Endothelial cell of umbilical vein (primary cell): ENCODE measurements at regions not wholly inside any gene's neighbourhood (a gene's known extent, or its start where the extent isn't known, plus 50 kb on each side); places are given as distances from the start of the nearest gene placed in this dataset.

Experiments
- BruUV-seq: library from RNA; stranded (reverse); fragments of 400-500 nt; replicated peaks from 2 replicates; lab custom pipeline; 2021; lab: Mats Ljungman, UMichigan
- CTCF ChIA-PET: fragments of 300-600, 350-600 bp; sonication (Branson Sonifier 250); formaldehyde crosslinking; loops from one replicate; lab custom pipeline; 2021; ENCODE audit warnings: antibody characterized with exemption, inconsistent platforms; lab: Charles Lee
- POLR2A ChIA-PET: fragments of 300-600, 350-600 bp; sonication (Branson Sonifier 250); formaldehyde crosslinking; loops from one replicate; lab custom pipeline; 2021; ENCODE audit warnings: antibody characterized with exemption, inconsistent platforms; lab: Charles Lee
- DNase-seq: peaks from one replicate; pipeline ENCODE4 v3.0.0-alpha.2; 2011; ENCODE audit warnings: low read depth, low spot score
- FAIRE-seq: peaks from 2 replicates; lab custom pipeline; 2011; peaks lifted over from hg19 to GRCh38; lab: Jason Lieb, UNC
- H2AFZ ChIP-seq: 2 replicates; pipeline ENCODE4 v1.6.0; 2012; ENCODE audit warnings: low read depth, low read length, control low read depth, inconsistent platforms
- H3K27ac ChIP-seq: 2 replicates; pipeline ENCODE4 v1.5.1; 2011; ENCODE audit warnings: low read depth, mild to moderate bottlenecking, control low read depth, low read length, moderate library complexity; ENCODE audit not compliant: insufficient read depth
- H3K27me3 ChIP-seq, 2 experiments: 2 replicates each; pipeline versions ENCODE4 v1.6.0 to v1.6.1; 2011; ENCODE audit warnings: low read length in 2 of 2, mixed read lengths in 1 of 2; ENCODE audit not compliant: control insufficient read depth in 2 of 2, insufficient read depth in 2 of 2
- H3K36me3 ChIP-seq, 2 experiments: 2 replicates in 1 of 2; 3 replicates in 1 of 2; pipeline ENCODE4 v1.5.1; 2011; ENCODE audit warnings: low read length in 2 of 2, mild to moderate bottlenecking in 1 of 2, moderate library complexity in 1 of 2; ENCODE audit not compliant: control insufficient read depth in 2 of 2, insufficient read depth in 2 of 2; ENCODE audit errors: extremely low read depth in 1 of 2
- H3K4me1 ChIP-seq: 3 replicates; pipeline ENCODE4 v1.5.1; 2011; ENCODE audit warnings: mild to moderate bottlenecking, low read length; ENCODE audit not compliant: control insufficient read depth, insufficient read depth; ENCODE audit errors: extremely low read depth
- H3K4me2 ChIP-seq: 2 replicates; pipeline ENCODE4 v1.6.1; 2011; ENCODE audit warnings: low read length, control low read depth, mixed read lengths; ENCODE audit not compliant: insufficient read depth
- H3K4me3 ChIP-seq, 3 experiments: fragments of 200-600 bp in 1 of 3; sonication (generic), shearing (Covaris generic) in 1 of 3; replicated peaks in 1 of 3; 2 replicates each; pipeline ENCODE4 v1.5.1; 2011 to 2016; ENCODE audit warnings: control low read depth in 3 of 3, low read length in 3 of 3, mild to moderate bottlenecking in 2 of 3, inconsistent platforms in 1 of 3, low read depth in 1 of 3, moderate library complexity in 1 of 3; ENCODE audit not compliant: insufficient read depth in 1 of 3
- H3K79me2 ChIP-seq: 2 replicates; pipeline ENCODE4 v1.6.0; 2012; ENCODE audit warnings: low read length, inconsistent platforms; ENCODE audit not compliant: control insufficient read depth, insufficient read depth
- H3K9ac ChIP-seq: replicated peaks from 2 replicates; pipeline ENCODE3; 2011; ENCODE audit warnings: low read length, control low read depth; ENCODE audit not compliant: insufficient read depth; ENCODE audit errors: extremely low read depth
- H3K9me1 ChIP-seq: replicated peaks from 3 replicates; pipeline ENCODE4 v1.6.0; 2011; ENCODE audit warnings: mild to moderate bottlenecking, low read length; ENCODE audit not compliant: control insufficient read depth, insufficient read depth; ENCODE audit errors: extremely low read depth
- H3K9me3 ChIP-seq: replicated peaks from 2 replicates; pipeline ENCODE4 v1.5.1; 2012; ENCODE audit warnings: low read length, inconsistent platforms; ENCODE audit not compliant: control insufficient read depth, insufficient read depth
- H4K20me1 ChIP-seq: replicated peaks from 2 replicates; pipeline ENCODE3; 2011; ENCODE audit warnings: mild to moderate bottlenecking, low read length; ENCODE audit not compliant: control insufficient read depth, insufficient read depth; ENCODE audit errors: extremely low read depth
- CTCF ChIP-seq, 2 donors: IDR thresholded peaks; 1 replicate in 1 of 2; 2 replicates in 1 of 2; pipeline ENCODE4 v1.5.1; 2011; ENCODE audit warnings: low read length in 2 of 2, mild to moderate bottlenecking in 2 of 2, moderate library complexity in 2 of 2, control low read depth in 1 of 2, inconsistent platforms in 1 of 2, low read depth in 1 of 2; ENCODE audit not compliant: insufficient read depth in 1 of 2; ENCODE audit errors: extremely low read depth in 1 of 2
- EZH2 ChIP-seq: IDR thresholded peaks from 2 replicates; pipeline ENCODE4 v1.6.1; 2012; ENCODE audit warnings: borderline replicate concordance, low read depth, mild to moderate bottlenecking, moderate library complexity, low read length, inconsistent platforms; ENCODE audit not compliant: severe bottlenecking
- FOS ChIP-seq: IDR thresholded peaks from 2 replicates; pipeline ENCODE4 v1.6.1; 2011; ENCODE audit warnings: mild to moderate bottlenecking, low read length, moderate library complexity, borderline replicate concordance; ENCODE audit not compliant: insufficient read depth
- GATA2 ChIP-seq: IDR thresholded peaks from 2 replicates; pipeline ENCODE4 v1.7.0; 2011; ENCODE audit warnings: low read depth, mild to moderate bottlenecking, moderate library complexity, mixed read lengths, low read length; ENCODE audit not compliant: insufficient read length, insufficient read depth
- JUN ChIP-seq: IDR thresholded peaks from 2 replicates; pipeline ENCODE4 v1.6.1; 2011; ENCODE audit warnings: borderline replicate concordance, low read depth; ENCODE audit not compliant: insufficient read length, insufficient read depth
- MAX ChIP-seq: IDR thresholded peaks from 2 replicates; pipeline ENCODE4 v1.6.1; 2011; ENCODE audit not compliant: insufficient read depth, insufficient read length
- MYC ChIP-seq: IDR thresholded peaks from one replicate; pipeline ENCODE4 v1.6.1; 2011; ENCODE audit warnings: mild to moderate bottlenecking, low read depth, low read length
- POLR2A ChIP-seq: IDR thresholded peaks from 2 replicates; pipeline ENCODE4 v1.6.1; 2012; ENCODE audit warnings: low read depth, mild to moderate bottlenecking, control low read depth, low read length
- POLR2AphosphoS5 ChIP-seq: IDR thresholded peaks from 2 replicates; pipeline ENCODE4 v1.6.1; 2012; ENCODE audit warnings: low read depth, mild to moderate bottlenecking, control low read depth, low read length, moderate library complexity; ENCODE audit not compliant: insufficient read depth
- dilution Hi-C: fragments of 300-500 bp; cut with MboI; formaldehyde crosslinking; loops from one replicate; pipeline ENCODE4 v1.15.0; 2019; ENCODE audit warnings: low sequenced_read_pairs; ENCODE audit not compliant: extremely low pct_ligation_motif_present
- intact Hi-C: fragments of 100-400 bp; cut with micrococcal nuclease; formaldehyde crosslinking; loops from one replicate; pipeline ENCODE4 v1.10.0; 2022

GRCh38 chr5:173706700-173707099 lies 90.2 kb upstream of the BOD1 start:
- dilution Hi-C loops = no loop called here
- CTCF ChIA-PET = interaction anchor here (1.2 kb wide), 1 partner anchor 19 kb away, joined by 3 read pairs; no protein-coding TSS in a partner anchor
- Histone ChIP-seq H3K9ac (no peak overlapping the region), H3K4me3 (no peak overlapping the region), H2AFZ (no peak overlapping the region), H4K20me1 (no peaks in the 10 kb centered on the region), H3K27me3 (no peaks in the 10 kb centered on the region), H3K4me2 (no peak overlapping the region), H3K27ac (no peak overlapping the region), H3K79me2 (no peaks in the 10 kb centered on the region), H3K36me3 (no peaks in the 10 kb centered on the region), H3K4me1 (no peaks in the 10 kb centered on the region), H3K9me1 (no peaks in the 10 kb centered on the region), H3K9me3 (no peaks in the 10 kb centered on the region)
- FAIRE-seq = no peak
- intact Hi-C loops = no loop called here
- no peak for TF ChIP-seq JUN
- TF ChIP-seq MAX = no peak
- TF ChIP-seq CTCF (IDR thresholded peaks at IDR 0.05; ENCODE audit: extremely low read depth in 1 of 2, insufficient read depth in 1 of 2, low read depth in 1 of 2, low read length in 2 of 2) = no peak
- no peak for TF ChIP-seq MYC
- no peak for TF ChIP-seq EZH2
- TF ChIP-seq FOS = no peak
- no peak for TF ChIP-seq POLR2AphosphoS5
- TF ChIP-seq GATA2 = no peak
- TF ChIP-seq POLR2A = no peak
- no peak for DNase-seq
- no TSS peak for BruUV-seq
- POLR2A ChIA-PET = no interaction called here
